ENCODE measurements at regions not wholly inside any gene's neighbourhood (a gene's known extent, or its start where the extent isn't known, plus 50 kb on each side); places are given as distances from the start of the nearest gene placed in this dataset.
"Not testable (repeated sequence)": the region's sequence is repeated elsewhere in the genome, so short reads cannot be mapped to it uniquely, and the experiment has no call there.

- not testable (repeated sequence) for DNase-seq
These were observed 134.5 kb downstream of the SLC39A8 start for GRCh38 chr4:102210806-102211205.

- DNase-seq: not testable (repeated sequence)
These were observed 140.6 kb downstream of the SLC39A8 start for GRCh38 chr4:102204634-102205033.

- peak; percentile 1 for DNase-seq
These were observed 149.1 kb downstream of the SLC39A8 start for GRCh38 chr4:102196221-102196620.

- no peak for DNase-seq
These were observed 152.1 kb downstream of the SLC39A8 start for GRCh38 chr4:102193145-102193544.

- DNase-seq: no peak
These were observed 165.2 kb downstream of the SLC39A8 start for GRCh38 chr4:102180046-102180445.

GRCh38 chr4:102174719-102175189 is 170.5 kb downstream of the SLC39A8 start:
- DNase-seq: peak; percentile 11

GRCh38 chr4:102172341-102172740 is 172.9 kb downstream of the SLC39A8 start:
- DNase-seq: no peak

GRCh38 chr4:102170910-102171309 is 174.4 kb downstream of the SLC39A8 start:
- DNase-seq: no peak

GRCh38 chr4:102169345-102169744 is 175.9 kb downstream of the SLC39A8 start:
- DNase-seq: peak; percentile 15

GRCh38 chr4:102168580-102168979 is 176.7 kb downstream of the SLC39A8 start:
- DNase-seq: no peak

GRCh38 chr4:102165584-102165983 is 179.7 kb downstream of the SLC39A8 start:
- no peak for DNase-seq

- no peak for DNase-seq
These were observed 181.7 kb downstream of the SLC39A8 start for GRCh38 chr4:102163404-102164140.

GRCh38 chr4:102157984-102158383 is 187.3 kb downstream of the SLC39A8 start:
- DNase-seq: no peak

- DNase-seq: no peak
These were observed 191.9 kb downstream of the SLC39A8 start for GRCh38 chr4:102153391-102153790.

- DNase-seq: no peak
These were observed 193.6 kb downstream of the SLC39A8 start for GRCh38 chr4:102151696-102152095.

GRCh38 chr4:102143433-102143832 is 201.8 kb downstream of the SLC39A8 start:
- no peak for DNase-seq

GRCh38 chr4:102141842-102142241 is 203.4 kb downstream of the SLC39A8 start:
- no peak for DNase-seq

- no peak for DNase-seq
These were observed 205.3 kb downstream of the SLC39A8 start for GRCh38 chr4:102139932-102140331.

GRCh38 chr4:102139132-102139573 is 206.1 kb downstream of the SLC39A8 start:
- peak; percentile 1 for DNase-seq

- DNase-seq: no peak
These were observed 208.1 kb downstream of the SLC39A8 start for GRCh38 chr4:102137217-102137616.

GRCh38 chr4:102129810-102130209 is 215.5 kb downstream of the SLC39A8 start:
- no peak for DNase-seq

Measured in fibroblast of skin of scalp (primary cell).